ENCODE measurements at regions not wholly inside any gene's neighbourhood (a gene's known extent, or its start where the extent isn't known, plus 50 kb on each side); places are given as distances from the start of the nearest gene placed in this dataset.
A peak's percentile ranks its signal among the peaks of the same experiment; 100 is the strongest.
"Not testable (repeated sequence)": the region's sequence is repeated elsewhere in the genome, so short reads cannot be mapped to it uniquely, and the experiment has no call there.

- DNase-seq, result no peak
These were observed 1667.8 kb downstream of the MRPL39 start for GRCh38 chr21:23939369-23940065.

DNA sequence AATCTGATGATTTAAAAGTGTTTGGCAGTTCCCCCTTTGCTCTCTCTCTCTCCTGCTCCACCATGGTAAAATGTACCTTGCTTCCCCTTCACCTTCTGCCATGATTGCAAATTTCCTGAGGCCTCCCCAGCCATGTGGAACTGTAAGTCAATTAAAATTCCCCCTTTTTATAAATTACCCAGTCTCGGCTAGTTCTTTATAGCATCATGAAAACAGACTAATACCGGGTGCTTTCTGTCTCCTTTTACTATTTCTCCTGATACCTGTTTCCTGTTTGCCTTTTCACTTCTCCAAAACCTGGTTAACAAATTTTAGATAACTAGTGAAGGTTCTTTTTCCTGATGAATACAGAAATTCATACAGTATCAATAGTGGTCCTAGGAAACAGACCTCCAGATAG, 1670.3 kb downstream of the MRPL39 start:
- DNase-seq, result no peak

- DNase-seq, result no peak
These were observed 1671.1 kb downstream of the MRPL39 start for GRCh38 chr21:23936224-23936623.

DNA sequence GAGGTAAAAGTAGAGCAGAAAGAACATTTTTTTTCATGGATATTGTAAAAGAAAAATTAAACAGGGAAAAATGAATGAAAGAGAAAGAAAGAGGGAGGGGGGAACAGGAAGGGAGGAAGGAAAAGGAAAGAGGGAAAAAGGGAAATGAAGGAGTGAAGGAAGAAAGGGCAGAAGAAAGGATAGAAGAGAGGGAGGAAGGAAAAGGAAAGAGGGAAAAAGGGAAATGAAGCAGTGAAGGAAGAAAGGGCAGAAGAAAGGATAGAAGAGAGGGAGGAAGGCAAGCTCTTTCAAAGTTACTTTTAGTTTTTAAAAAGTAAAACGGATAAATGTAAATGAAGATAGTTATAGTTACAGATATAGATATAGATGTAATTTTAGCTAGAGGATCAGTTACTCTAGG, 1676.7 kb downstream of the MRPL39 start:
- no peak for DNase-seq

- not testable (repeated sequence) for DNase-seq
These were observed 1680.9 kb downstream of the MRPL39 start for GRCh38 chr21:23926430-23926829.

DNA sequence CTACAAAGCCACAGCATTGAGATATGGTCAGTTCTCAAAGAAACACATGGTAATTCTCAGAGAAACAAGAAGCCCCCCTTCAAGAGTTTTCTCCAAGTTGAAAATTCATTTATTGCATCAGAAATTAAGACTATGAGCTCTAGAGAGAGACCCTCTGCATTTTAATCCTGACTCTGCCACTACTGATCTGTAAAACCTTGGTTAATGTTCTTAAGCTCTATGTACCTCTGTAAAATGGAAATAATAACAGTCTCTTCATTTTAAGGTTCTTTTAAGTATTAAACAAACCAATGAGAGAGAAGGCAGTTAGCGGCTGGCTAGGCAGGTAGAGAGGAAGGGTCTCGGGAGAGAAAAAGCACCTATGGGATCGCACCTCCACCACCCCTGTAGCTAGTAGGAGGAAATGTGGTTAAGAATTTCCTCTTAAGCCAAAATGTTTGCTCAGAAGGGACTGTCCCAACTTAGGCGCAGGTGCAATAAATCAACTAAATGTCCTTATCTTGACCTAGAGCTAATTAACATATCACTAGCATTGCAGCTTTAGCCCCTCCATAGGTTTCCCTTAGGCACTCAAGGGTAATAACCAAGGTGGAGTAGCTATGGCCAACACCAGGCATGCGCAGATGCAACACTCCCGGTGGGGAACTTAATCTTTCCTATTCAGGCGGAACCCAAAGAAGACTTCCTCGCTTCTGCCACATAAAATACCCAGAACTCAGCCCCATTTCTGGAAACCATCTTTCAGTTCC, 1685.4 kb downstream of the MRPL39 start:
- DNase-seq, result no peak

- DNase-seq, result no peak
These were observed 1706.6 kb downstream of the MRPL39 start for GRCh38 chr21:23900727-23901126.

DNA sequence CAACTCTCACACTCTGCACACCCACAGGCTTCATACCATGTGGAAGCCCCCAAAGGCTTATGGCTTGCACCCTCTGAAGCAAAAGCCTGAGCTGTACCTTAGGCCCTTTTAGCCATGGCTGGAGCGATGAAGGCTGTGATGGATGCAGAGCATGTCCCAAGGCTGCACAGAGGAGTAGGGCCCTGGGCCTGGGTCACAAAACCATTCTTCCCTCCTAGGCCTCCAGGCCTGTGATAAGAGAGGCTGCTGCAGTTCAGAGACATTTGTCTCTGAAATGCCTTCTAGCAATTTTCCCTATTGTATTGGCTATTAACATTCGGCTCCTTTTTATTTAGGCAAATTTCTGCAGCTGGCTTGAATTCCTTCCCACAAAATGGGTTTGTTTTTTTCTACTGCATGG, 1707.7 kb downstream of the MRPL39 start:
- no peak for DNase-seq

DNA sequence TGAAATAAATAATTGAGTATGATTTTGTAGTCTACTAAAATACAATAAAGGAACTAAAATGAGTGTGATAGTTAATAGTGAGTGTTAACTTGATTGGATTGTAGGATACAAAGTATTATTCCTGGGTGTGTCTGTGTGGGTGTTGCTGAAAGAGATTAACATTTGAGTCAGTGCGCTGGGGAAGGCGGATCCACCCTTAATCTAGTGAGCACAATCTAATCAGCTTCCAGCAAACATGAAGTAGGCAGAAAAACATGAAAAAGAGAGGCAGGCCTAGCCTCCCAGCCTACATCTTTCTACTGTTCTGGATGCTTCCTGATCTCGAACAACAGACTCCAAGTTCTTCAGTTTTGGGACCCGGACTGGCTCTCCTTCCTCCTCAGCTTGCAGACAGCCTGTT, 1716.6 kb downstream of the MRPL39 start:
- no peak for DNase-seq

GRCh38 chr21:23887725-23888306, 1719.5 kb downstream of the MRPL39 start:
- DNase-seq, result peak; percentile 0

GRCh38 chr21:23886828-23887724, 1720.2 kb downstream of the MRPL39 start:
- no peak for DNase-seq

DNA sequence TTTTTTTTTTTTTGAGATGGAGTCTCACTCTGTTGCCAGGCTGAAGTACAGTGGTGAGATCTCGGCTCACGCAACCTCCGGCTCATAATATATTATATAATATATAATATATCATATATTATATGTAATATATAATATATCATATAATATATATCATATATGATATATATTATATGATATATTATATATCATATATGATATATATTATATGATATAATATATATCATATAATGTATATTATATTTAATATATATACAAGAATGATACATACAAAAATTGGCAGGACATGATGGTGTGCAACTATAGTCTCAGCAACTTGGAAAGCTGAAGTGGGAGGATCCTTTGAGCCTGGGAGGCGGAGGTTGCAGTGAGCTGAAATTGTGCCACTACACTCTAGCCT, 1725.5 kb downstream of the MRPL39 start:
- DNase-seq, result no peak

DNA sequence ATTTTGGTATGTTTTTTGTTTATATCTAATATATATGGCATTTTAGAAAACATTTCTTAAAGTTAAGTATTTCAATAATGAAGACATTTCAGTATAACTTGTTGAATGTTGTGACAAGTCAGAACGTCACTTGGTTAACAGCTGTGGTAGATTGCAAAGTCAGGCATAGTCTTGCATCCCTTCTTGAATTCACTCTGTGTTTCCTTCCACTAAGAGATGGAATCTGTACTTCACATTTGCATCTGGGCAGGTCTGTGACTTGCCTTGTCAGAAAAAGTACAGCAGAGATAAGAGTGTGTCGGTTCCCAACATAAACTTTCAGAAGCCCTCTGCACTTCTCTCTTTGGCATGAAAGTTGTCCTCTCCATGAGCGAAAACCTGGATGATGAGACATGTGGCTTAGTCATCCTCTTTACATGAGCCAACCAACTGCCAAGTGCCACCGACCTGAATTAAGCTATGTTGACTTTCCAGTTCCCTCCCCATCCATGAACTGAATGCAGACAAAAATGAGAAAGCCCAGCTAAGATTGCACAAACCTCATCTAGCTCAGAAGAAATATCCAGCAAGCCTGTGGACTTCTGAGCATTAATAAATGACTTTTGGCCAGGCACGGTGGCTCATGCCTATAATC, 1730.2 kb downstream of the MRPL39 start:
- DNase-seq, result no peak

- DNase-seq, result no peak
These were observed 1733.0 kb downstream of the MRPL39 start for GRCh38 chr21:23874271-23874670.

GRCh38 chr21:23861911-23862504, 1745.3 kb downstream of the MRPL39 start:
- DNase-seq, result no peak

- no peak for DNase-seq
These were observed 1748.4 kb downstream of the MRPL39 start for GRCh38 chr21:23858878-23859277.

GRCh38 chr21:23853796-23854379, 1753.4 kb downstream of the MRPL39 start:
- DNase-seq, result no peak

DNA sequence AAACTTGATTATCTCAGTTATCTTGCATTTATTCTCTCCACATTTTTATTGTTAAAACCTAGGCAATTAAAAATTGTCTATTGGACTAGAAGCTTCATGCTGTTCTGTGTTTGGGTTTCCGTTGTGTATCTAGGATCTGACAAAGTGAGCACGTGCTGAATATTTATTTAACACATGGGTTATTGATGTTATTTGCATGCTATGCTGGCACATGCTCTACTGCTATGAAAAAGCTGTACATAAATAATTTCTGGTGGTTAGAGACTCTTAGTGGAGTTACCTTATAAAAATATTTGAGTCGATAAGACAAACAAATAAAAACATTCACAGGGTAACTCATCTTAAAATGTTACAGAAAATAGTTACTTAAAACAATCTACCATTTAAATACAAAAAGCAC, 1769.7 kb downstream of the MRPL39 start:
- DNase-seq, result no peak

DNA sequence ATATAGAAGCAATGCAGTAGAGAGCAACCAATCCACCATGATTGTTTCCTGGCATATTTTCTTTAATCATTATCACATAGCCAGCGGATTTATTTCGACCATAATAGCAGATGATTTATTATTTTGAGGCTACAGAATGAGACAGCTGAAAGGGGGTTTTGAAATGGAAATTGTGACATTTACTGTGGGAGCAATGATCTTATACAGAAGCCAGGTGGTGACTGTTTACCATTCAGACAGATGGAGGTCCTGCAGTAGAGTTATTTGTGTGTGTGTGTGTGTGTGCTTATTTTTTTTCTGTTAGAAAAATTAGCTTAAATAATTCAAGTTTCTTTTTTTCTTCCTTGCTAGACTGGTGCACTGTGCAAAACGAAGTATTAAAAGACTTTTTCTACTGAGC, 1784.5 kb downstream of the MRPL39 start:
- DNase-seq, result no peak

DNA sequence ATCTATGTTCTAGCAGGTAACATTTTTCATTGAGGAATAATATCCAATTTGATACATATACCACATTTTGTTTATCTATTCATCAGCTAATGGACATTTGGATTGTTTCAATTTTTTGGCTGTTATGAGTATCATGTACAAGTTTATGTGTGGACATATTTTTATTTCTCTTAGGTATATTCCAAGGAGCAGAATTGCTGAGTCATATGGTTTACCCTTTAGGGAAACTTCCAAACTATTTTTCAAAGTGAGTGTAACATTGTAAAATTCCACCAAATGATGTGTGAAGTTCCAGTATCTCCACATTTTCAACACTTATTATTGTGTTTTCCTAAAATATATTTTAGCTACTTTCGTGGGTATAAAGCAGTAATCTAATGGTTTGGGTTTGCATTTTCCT, 1789.9 kb downstream of the MRPL39 start:
- DNase-seq, result no peak

GRCh38 chr21:23812485-23812884, 1794.8 kb downstream of the MRPL39 start:
- DNase-seq, result no peak

DNA sequence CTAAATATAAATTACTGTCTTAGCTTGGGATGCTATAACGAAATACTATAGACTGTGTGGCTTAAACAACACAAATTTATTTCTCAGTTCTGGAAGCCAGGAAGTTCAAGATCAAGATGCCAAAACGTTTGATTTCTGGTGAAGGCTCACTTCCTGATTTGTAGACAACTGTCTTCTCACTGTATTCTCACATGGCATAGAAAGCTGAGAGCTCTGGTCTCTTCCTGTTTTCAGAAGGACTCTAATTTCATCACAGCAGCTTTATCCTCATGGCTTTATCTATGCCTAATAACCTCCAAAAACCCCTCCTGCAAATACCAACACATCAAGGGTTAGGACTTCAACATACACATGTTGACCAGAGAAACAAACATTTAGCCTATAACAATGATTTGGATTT, 1795.5 kb downstream of the MRPL39 start:
- no peak for DNase-seq

All from stimulated activated naive CD4-positive, alpha-beta T cell treated with Interleukin-2 at 50 U/mL for 16 hours (primary cell).